NCI-H345 treated with DMSO at 0.1 percent for 48 hours (cell line): ENCODE measurements at regions not wholly inside any gene's neighbourhood (a gene's known extent, or its start where the extent isn't known, plus 50 kb on each side); places are given as distances from the start of the nearest gene placed in this dataset.

ENCODE experiments used
- DNase-seq: peaks from one replicate; lab custom pipeline; 2025; ENCODE audit not compliant: unreplicated experiment; lab: John Stamatoyannopoulos, UW

DNA sequence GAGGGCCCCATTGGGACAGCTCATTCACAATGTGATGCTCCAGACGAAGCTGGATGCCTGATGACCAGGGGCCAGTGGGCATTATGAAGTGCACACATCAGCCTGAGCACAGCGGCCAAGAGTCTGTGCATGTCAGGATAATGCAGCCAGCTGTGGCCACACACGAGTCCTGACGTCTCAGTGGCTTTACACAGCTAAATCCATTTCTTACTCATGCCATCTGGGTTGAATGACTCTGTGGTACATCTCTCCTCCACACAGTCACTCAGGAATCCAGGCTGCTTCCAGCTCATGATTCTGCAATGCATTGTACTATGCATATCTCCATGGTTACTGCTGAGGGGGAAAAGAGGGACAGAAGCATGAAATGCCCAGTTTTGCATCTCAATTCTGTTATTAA lies 123.6 kb downstream of the PRLHR start:
- DNase-seq = no peak

DNA sequence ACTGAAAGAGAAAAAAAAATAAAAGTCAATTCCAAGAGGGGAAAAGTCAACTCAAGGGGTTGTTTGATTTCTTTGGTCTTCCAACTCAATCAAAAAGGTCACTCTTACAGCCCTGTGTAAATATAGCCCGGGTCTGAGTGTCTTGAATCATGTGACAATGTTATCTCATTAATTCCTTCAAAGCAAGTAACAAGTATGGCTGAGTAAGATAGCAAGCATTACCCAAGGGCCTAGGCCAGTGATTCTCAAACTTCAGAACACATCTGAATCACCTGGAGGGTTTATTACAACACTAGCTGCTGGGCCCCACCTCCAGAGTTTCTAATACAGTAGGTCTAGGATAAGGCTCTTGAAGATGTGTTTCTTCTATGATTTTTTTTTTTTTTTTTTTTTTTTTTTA lies 125.0 kb downstream of the PRLHR start:
- no peak for DNase-seq

DNA sequence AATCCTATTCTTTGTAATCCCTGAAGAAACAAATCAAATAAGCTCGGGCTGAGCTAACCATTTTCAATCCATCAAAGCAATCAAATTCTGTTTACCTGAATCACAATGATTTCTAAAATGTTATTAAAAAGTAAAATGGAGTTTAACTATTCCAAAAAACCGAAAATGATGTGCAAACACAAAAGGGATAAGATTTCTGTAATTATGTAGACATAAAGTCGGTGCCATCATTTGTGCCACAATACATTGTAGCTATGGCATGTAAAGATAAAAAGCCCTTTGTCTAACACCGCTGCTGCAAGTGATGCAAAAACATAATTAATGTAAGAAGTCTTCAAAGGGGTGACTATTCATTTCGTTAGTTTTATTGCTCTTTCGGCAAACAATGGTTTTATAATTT lies 125.1 kb upstream of the FAM204A start:
- DNase-seq = no peak

DNA sequence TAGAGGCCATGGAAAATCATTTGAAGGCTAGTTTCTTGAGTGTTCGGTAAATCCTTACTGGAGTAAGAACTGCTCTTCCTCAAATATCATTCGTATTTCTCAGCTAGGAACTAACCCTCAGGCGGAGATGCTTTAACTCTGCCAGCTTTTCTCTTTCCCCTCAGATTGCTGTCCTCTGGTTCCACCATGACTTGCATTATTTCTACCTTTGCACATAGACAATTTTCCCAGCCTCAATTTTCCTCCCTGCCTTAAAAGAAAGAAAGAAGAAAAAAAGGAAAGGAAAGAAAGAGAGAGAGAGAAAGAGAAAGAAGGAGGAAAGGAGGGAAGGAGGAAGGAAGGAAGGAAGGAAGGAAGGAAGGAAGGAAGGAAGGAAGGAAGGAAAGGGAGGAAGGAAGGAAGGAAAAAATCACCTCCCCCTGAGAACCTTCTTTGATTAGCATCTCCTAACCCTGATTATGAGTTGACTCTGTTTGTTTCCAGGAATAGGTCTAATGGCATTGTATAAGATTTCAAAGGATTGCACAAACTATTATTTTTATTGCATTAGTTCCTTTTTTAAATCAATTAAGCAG lies 123.3 kb upstream of the FAM204A start:
- no peak for DNase-seq

DNA sequence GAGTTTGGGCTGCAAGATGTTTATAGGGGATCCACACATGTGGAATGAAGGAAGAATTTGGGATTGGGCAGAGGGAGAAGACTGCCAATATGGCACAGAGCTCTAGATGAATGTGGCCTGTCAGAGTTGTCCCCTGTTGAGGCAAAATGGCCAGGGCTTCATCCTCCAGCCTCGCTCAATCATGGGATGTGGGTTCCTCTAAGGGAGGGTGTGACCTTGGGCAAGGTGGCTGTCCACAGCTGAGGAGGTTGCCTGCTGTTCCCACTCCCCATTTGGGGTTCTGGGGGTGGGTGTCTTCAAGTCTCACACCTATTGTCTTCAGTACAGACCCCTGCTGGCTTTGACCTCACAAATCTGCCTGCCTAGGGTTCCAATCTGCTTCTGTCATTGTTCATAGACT lies 121.6 kb upstream of the FAM204A start:
- DNase-seq = no peak

DNA sequence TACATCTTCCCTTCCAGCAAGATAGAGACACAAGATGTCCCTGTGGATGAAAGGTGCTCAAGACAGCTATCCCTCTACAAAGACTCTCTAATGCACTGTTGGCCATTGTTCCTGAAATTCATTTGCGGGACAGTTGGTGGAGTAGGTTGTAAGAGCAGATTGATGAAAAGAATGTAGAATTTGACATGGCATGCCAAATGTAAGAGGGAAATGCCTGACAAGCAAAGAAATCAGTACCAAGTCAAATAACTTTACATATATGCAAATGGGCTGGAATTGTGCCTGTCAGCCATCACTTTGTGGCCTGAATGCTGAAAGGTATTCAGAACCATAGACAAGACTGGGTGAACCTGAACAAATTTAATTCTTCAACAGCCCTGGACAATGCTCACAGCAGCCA lies 120.3 kb upstream of the FAM204A start:
- no peak for DNase-seq

DNA sequence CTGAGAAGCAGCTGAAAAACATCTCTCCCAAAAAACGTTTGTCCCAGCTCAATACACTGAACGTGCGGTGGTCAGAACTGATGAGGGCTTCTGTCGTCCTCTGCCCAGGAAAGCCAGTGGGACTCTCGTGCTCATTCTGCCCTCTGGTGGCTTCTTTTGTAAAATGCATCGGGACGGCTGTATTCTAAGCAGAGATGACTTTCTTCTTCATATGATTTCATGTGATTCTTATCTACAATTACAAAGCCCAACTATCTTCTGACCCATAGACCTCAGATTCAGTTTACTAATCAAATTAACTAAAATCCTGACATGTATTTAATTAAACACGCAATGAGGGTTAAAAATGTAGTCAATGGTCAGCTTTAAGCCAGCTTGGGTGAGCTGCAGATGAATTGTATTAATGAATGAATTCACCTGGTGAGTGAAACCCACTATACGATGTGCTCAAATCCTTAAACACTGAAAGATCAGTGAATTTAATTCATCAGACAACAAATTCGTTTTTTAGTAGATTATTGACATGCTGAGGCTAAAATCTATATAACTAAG lies 117.6 kb upstream of the FAM204A start:
- DNase-seq = peak; percentile 48

DNA sequence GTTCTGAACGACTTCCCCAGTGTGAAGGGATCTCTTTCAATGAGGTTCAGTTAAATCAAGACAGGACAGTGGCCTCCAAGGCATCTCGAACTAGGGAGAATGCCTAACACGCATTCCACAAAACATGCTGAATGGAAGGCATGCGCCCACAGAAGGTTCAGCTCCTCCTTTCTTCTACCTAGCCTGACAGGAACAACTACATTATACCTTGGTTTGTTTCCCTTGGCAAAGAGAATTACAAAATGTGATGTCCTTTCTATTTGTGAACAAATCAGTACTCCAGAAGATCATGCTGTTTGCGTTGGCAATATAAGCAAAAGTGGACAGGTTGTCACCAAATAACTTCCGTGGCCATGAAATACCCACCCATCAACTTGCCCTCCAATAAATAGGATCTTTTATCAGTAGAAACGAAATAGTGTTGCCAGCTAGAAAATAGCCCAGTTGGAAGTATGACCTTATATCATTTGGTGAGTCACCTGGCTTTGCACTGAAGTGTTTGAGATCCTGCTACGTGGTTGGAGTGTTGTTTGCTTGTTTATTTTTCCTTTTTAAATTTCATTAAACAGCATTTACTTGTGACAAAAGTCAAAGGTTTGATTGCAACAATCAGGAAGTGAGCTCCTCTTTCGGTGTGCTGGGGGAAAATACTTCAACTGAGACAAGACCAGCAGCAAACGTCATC lies 117.0 kb upstream of the FAM204A start:
- DNase-seq = no peak

DNA sequence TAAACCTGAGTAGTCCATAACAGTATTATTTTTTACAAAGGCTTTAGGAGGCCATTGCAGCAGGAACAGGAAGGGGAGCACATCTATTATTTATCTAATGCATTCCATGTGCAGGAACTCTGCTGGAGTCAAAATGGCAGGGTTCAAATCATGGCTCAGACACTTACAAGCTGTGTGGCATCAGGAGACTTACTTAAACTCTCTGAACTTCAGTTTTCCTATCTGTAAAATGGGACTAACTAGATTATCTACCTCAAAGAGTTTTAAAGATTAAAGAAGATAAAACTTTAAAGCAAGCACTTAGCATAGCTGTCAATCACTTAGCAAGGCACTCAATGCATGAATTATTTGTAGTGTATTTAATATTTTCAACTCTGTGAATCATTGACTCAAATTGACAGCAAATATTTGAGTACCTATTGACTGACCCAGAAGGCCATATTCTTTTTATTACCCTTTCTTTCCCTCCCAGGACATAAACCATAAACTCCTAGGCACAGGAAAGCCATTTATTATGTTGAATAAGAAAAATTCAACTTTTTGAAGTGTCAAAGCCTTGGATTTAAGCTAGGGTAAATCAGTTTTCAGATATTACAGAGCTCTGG lies 115.8 kb upstream of the FAM204A start:
- DNase-seq = no peak

DNA sequence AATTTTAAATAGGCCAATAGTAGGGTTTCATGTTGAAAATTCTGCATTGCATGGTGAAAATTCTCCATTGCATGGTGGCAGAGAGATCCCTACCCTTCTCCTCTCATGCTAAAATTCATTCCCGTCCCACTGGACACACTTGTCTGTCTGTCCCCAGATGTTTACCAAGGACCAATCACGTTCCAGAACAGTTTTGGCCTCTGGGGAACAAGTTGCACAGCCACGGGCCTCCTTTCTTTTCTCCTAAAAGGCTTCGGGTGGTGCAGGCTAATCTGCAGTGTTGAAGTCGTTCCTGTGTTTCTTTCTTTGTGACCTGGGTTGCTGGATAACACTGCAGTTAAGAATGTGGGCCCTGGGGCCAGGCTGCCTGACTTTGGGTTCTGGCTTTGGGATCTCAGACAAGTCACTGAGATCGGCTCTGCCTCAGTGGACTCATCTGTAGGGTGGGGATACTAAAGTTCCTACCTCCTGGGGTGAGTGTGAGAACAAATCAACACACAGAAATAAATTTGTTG lies 113.1 kb upstream of the FAM204A start:
- DNase-seq = no peak

DNA sequence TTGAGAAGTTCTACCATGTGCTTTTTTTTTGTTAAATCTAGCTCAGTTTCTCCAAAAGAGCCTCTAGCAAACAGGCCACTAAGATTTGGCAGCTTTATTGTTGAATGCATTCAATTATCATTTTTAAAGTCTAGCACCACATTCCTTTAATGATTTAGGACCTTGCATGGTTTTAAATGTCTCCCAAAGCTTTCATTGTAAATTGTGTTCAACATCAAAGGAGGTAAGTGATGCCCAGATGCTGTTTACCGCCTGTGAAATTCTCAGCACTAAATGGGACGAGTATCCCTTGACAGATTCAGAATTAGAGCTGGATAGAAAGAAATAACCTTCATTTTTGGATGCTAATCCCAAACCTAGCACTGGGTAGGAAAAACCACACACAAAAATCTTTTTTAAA lies 112.1 kb upstream of the FAM204A start:
- DNase-seq = no peak

DNA sequence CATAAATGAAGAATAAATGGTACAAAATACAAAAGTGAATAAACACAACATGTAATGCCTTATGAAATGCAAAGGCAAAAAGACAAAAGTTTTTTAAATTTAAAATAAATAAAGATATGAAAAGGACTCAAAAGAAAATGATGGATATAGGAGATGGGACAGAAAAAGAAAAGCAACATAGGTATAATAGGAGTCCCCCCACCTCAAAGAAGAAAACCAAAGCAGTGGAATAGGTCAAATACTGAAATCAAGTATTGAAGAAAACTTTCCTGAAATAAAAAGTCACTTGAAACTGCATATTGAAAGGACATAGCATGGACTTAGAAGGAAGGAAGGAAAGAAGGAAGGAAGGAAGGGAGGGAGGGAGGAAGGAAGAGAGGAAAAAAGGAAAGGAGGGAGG lies 110.0 kb upstream of the FAM204A start:
- DNase-seq = no peak

DNA sequence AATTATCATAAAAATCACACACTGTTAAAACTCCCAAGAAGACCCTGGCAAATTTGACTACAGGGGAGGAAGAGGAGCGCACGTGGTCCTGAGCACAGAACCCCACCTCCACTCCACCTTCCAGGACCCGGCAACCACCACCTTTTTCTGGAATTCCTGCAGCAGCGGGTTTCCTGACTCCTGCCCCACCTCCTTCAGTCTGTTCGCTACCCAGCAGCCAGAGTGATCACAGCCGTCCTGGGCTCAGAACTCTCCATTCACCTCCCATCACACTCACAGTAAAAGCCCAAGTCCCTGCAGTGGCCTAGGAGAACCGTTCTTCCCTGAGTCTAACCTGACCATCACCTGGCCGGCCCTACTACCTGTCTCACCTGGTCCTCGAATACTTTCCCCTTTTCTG lies 107.4 kb upstream of the FAM204A start:
- DNase-seq = no peak

DNA sequence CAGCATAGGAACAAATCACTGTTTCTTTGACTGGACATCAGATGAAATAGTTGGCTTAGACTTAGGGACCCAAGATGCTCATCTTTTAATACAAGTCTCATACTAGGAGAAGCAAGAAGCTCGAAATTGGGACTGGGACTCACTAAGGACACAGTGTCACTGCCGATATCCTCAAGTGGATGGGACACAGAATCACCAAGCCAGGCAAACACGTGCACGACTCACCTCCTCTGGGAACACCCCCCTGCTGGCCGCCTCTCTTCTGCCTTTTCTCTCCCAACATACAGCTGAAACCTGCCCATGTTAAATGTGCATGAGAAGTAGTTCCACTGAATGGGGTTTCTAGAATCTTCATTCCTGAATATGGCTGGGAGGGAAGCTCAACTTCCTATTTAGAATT lies 106.6 kb upstream of the FAM204A start:
- DNase-seq = no peak

DNA sequence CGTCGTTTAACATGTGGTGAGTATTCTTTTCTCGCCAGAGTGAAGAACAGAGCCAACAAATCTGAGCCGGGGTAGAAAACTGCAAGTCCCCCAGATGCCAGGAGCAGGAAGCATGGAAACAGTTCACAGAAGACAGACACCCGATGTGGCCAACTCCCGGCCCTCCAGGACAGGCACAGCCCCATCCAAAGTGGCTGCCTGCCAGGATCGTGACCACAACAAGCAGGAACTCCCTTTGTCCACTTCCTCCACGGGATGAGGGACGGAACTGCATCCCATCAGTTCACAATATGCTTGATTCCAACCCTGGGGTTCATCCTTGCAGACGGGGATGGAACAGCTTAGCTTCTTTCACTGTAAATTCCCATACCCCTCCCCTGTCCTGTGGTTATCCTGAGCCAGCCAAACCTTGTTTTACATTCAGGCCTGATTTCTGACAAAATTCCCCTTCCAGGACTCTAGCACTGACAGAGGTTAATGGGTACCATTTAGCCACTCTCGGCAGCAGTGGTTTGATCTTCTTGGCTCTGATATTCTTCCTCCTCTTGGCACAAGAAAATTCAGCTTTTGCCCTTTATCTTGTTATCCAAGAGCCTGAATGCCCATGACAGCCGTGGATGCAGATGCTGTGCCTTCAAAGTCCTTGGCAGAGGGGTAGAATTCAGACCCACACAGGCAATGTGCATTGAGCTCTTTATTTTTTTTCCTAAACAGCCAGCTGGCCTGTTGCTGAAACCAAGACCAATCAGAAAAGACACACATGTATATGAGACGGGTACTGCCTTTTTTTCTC lies 105.5 kb upstream of the FAM204A start:
- DNase-seq = no peak

DNA sequence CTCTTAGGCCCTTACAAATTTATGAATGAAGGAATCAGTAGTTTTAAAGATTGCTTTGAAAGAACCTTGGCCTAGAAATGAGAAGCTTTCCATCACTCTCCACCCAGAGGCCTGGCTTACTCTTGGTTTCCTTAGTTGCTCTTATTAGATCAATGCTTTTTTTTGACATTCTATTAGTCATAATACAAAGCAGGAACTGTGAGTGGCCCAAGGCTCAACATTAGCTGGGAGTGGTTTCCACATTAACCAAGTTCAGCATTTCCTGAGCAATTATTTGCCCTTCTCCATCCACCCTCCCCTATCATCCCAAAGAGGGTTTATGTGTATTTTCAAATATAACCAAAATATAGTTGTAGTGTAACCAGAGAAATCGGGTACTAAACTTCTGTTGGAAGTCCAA lies 103.4 kb upstream of the FAM204A start:
- DNase-seq = no peak

DNA sequence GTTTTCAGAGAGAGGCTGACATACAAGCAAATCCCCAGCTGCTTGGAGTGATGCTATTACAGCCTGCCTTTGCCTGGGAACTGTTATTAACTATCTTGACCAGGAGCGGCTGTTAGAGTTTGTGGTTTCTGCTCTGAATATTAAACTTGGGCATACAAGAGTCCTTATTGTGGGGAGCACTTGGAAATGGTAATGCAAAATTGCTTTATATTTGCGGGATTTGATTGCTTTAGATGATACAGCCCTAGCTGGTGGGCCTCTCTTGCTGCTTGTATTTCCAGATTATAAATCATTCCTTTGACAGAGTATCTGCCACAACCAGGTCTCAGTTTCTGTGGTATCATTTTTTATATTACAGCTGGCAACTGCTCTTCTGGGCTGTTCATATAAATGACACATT lies 101.9 kb upstream of the FAM204A start:
- DNase-seq = no peak

DNA sequence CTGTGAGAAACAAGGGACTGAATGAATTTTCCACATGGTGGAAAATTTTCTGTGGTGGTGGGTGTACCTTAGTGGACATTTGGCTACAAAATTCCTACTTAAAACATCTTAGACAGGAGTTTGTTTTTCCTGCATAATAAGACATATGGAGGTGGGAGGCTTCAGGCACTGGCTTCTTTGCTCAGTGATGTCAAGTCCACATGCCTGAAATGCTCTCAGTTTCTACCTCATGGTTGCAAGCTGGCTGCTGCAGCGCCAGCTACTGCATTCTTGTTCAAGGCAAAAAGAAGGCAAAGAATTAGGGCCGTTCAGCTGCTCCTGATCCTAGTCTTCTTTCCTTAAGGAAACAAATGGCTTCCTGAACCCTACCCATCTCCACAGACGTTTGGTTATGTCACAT lies 99.9 kb upstream of the FAM204A start:
- DNase-seq = no peak

DNA sequence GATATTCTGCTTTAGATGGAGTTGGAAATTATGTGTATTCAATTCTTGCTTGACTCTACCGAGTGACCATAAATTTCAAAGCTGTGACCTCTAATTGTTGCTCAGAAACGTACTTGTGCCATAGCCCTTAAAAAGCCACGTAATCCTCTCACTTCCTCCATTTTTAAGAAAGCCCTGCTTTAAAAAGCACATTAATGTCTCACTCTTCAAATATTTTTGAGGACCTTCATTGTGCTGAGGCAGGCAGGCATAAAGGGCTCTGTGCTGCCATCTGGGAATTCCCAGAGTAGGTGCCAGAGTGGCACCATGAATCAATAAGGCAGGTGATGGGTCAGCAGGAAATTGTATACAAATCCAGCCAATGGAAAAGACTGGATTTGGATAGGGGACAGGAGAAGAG lies 97.7 kb upstream of the FAM204A start:
- DNase-seq = no peak

DNA sequence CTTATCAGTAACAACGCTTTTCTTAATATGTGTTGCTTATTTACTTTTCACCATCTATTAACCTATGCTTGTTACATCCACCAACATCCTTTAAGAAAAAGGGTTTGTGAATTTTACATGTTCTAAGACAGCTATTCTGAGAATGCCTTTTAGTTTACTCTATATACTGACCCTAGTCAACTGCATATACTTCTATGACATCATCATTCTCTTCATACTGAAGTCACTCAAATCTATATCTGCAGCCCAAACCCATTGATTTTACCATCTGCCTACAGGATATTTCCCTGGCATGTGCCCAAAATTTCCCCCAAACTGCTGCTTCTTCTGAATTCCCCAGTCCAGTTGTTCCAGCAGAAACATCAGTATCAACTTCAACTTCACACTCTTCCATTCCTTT lies 94.6 kb upstream of the FAM204A start:
- DNase-seq = no peak

DNA sequence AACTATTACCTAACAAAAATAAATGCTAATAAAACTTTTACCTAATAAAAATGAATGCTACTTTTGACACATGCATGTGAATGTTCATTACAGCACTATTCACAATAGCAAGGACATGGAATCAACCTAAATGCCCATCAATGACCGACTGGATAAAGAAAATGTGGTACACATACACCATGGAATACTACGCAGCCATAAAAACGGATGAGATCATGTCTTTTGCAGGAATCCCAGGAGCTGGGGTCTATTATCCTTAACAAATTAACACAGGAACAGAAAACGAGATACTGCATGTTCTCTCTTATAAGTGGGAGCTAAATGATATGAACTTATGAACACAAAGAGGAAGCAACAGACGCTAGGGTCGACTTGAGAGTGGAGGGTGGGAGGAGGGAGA lies 88.1 kb upstream of the FAM204A start:
- no peak for DNase-seq
